Hepatocyte (in vitro differentiated cells): ENCODE measurements at regions not wholly inside any gene's neighbourhood (a gene's known extent, or its start where the extent isn't known, plus 50 kb on each side); places are given as distances from the start of the nearest gene placed in this dataset.
"Not testable (repeated sequence)": the region's sequence is repeated elsewhere in the genome, so short reads cannot be mapped to it uniquely, and the experiment has no call there.

Experiments
- DNase-seq: peaks from one replicate; pipeline ENCODE4 v3.0.0-alpha.2; 2016; ENCODE audit warnings: low spot score
- H2AFZ ChIP-seq: fragments of 200-600 bp; sonication (generic); 2 replicates; pipeline ENCODE4 v1.6.0; 2016; ENCODE audit warnings: antibody characterized with exemption, mild to moderate bottlenecking
- H3K27ac ChIP-seq: fragments of 200-600 bp; sonication (generic); 2 replicates; pipeline ENCODE4 v1.5.1; 2016; ENCODE audit warnings: mild to moderate bottlenecking
- H3K27me3 ChIP-seq: fragments of 200-600 bp; sonication (generic); 2 replicates; pipeline ENCODE4 v1.6.1; 2016
- H3K36me3 ChIP-seq: fragments of 200-600 bp; sonication (generic); replicated peaks from 2 replicates; pipeline ENCODE4 v1.5.1; 2016; ENCODE audit warnings: low read depth; ENCODE audit not compliant: insufficient read depth
- H3K4me1 ChIP-seq: fragments of 200-600 bp; sonication (generic); 2 replicates; pipeline ENCODE4 v1.5.1; 2016; ENCODE audit warnings: mild to moderate bottlenecking, moderate library complexity; ENCODE audit not compliant: insufficient read depth
- H3K4me2 ChIP-seq: fragments of 200-600 bp; sonication (generic); 2 replicates; pipeline ENCODE4 v1.6.0; 2016
- H3K4me3 ChIP-seq: fragments of 200-600 bp; sonication (generic); 2 replicates; pipeline ENCODE4 v1.5.1; 2016; ENCODE audit warnings: mild to moderate bottlenecking
- H3K79me2 ChIP-seq: fragments of 200-600 bp; sonication (generic); 2 replicates; pipeline ENCODE4 v1.6.0; 2017; ENCODE audit warnings: mild to moderate bottlenecking
- H3K9me2 ChIP-seq: fragments of 200-600 bp; sonication (generic); replicated peaks from 2 replicates; pipeline ENCODE4 v1.6.0; 2017; ENCODE audit warnings: mild to moderate bottlenecking; ENCODE audit not compliant: insufficient read depth
- H3K9me3 ChIP-seq: fragments of 200-600 bp; sonication (generic); 2 replicates; pipeline ENCODE4 v1.5.1; 2016; ENCODE audit warnings: low read depth, mild to moderate bottlenecking
- H4K20me1 ChIP-seq: fragments of 200-600 bp; sonication (generic); 2 replicates; pipeline ENCODE4 v1.6.0; 2016; ENCODE audit warnings: mild to moderate bottlenecking; ENCODE audit not compliant: insufficient read depth, poor library complexity, severe bottlenecking
- EZH2 ChIP-seq: fragments of 200-600 bp; sonication (generic); IDR thresholded peaks from 2 replicates; pipeline ENCODE4 v1.6.1; 2016; ENCODE audit warnings: antibody characterized with exemption, mild to moderate bottlenecking, borderline replicate concordance
- EZH2phosphoT487 ChIP-seq: fragments of 200-600 bp; sonication (generic); IDR thresholded peaks from one replicate; pipeline ENCODE4 v1.6.1; 2018; ENCODE audit warnings: antibody characterized with exemption, mild to moderate bottlenecking, low read depth, moderate library complexity; ENCODE audit not compliant: unreplicated experiment, severe bottlenecking
- whole genome bisulfite sequencing: methylation state at CpG from one replicate; pipeline ENCODE4 v1.1.6; 2016; ENCODE audit warnings: low lambda C conversion rate; ENCODE audit errors: missing lambda C conversion rate; 5-methylcytosine and 5-hydroxymethylcytosine counted together
- TF ChIP-seq, protein P1 (sequence below): fragments of 200-600 bp; sonication (generic); IDR thresholded peaks from 2 replicates; pipeline ENCODE4 v1.5.1; 2016; ENCODE audit warnings: antibody characterized with exemption, mild to moderate bottlenecking; ENCODE audit not compliant: poor library complexity

DNA sequence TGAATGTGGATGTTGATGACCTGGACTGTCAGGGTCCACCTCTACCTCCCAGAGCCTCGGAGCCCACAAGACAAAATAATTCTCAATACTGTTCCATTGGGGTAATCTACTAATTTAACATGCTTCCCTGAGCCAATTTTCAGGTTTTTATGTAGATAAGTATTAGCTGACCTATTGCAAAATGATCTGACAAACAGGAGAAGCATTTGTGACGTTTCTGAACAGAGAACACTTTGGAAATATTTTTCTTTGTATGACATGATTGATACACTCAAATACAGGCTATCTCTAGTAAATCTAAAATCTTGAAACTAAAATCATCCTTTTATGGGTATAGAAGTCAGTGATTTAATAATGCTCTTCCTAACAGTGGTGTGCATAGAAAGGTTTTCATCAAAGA is 716.6 kb downstream of the KLHL13 start:
- Histone ChIP-seq H3K4me2 (no peak overlapping the region), H3K27me3 (no peaks in the 10 kb centered on the region), H3K9me2 (no peaks in the 10 kb centered on the region), H3K4me3 (no peak overlapping the region), H2AFZ (no peak overlapping the region), H3K9me3 (no peaks in the 10 kb centered on the region), H3K4me1 (no peaks in the 10 kb centered on the region), H3K36me3 (no peaks in the 10 kb centered on the region), H4K20me1 (no peaks in the 10 kb centered on the region), H3K79me2 (no peaks in the 10 kb centered on the region), H3K27ac (no peak overlapping the region)
- no peak for TF ChIP-seq EZH2phosphoT487
- TF ChIP-seq, protein P1, sequence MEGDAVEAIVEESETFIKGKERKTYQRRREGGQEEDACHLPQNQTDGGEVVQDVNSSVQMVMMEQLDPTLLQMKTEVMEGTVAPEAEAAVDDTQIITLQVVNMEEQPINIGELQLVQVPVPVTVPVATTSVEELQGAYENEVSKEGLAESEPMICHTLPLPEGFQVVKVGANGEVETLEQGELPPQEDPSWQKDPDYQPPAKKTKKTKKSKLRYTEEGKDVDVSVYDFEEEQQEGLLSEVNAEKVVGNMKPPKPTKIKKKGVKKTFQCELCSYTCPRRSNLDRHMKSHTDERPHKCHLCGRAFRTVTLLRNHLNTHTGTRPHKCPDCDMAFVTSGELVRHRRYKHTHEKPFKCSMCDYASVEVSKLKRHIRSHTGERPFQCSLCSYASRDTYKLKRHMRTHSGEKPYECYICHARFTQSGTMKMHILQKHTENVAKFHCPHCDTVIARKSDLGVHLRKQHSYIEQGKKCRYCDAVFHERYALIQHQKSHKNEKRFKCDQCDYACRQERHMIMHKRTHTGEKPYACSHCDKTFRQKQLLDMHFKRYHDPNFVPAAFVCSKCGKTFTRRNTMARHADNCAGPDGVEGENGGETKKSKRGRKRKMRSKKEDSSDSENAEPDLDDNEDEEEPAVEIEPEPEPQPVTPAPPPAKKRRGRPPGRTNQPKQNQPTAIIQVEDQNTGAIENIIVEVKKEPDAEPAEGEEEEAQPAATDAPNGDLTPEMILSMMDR = no peak
- TF ChIP-seq EZH2 = no peak
- DNase-seq = no peak
- WGBS = 50% methylated on average over 2 of the region's 2 CpGs

DNA sequence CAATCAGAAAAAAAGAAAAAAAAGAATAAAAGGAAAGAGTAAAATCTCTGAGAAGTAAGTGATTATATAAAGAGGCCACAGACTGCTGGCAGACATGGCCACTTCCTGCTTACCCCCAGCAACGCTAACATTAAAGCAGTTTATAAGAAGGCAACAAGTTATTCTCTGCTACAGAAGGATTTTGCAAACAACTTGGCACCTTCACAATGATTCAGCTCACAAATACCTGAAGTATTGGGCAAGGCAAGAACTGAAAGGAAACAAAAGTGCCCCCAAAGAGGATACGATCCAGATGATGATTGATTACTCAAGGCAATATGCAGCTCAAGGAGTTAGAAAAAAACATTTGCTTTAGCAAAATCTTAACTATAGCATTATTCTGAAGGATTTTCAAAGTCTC is 718.8 kb downstream of the KLHL13 start:
- Histone ChIP-seq H3K36me3 (no peaks in the 10 kb centered on the region), H3K4me1 (no peaks in the 10 kb centered on the region), H3K27me3 (no peaks in the 10 kb centered on the region), H3K9me2 (no peaks in the 10 kb centered on the region), H2AFZ (no peak overlapping the region), H3K79me2 (no peaks in the 10 kb centered on the region), H3K9me3 (no peaks in the 10 kb centered on the region), H4K20me1 (no peaks in the 10 kb centered on the region), H3K4me3 (no peak overlapping the region), H3K27ac (no peak overlapping the region), H3K4me2 (no peak overlapping the region)
- DNase-seq = no peak
- TF ChIP-seq EZH2phosphoT487 (no peak), EZH2 (no peak)
- TF ChIP-seq, protein P1 = no peak
- WGBS = 82% methylated on average over 2 of the region's 2 CpGs

DNA sequence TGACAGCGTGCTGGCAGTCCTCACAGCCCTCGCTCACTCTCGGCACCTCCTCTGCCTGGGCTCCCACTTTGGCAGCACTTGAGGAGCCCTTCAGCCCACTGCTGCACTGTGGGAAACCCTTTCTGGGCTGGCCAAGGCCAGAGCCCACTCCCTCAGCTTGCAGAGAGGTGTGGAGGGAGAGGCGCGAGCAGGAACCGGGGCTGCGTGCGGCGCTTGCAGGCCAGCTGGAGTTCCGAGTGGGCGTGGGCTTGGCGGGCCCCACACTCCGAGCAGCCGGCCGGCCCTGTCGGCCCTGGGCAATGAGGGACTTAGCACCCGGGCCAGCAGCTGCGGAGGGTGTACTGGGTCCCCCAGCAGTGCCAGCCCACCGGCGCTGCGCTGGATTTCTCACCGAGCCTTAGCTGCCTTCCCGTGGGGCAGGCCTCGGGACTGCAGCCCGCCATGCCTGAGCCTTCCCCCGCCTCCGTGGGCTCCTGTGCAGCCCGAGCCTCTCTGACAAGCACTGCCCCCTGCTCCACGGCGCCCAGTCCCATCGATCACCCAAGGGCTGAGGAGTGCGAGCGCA is 722.0 kb downstream of the KLHL13 start:
- H3K27ac ChIP-seq, H3K4me1 ChIP-seq, H3K36me3 ChIP-seq, H2AFZ ChIP-seq, DNase-seq, H3K9me2 ChIP-seq, H3K4me2 ChIP-seq, H4K20me1 ChIP-seq, H3K79me2 ChIP-seq, H3K9me3 ChIP-seq, H3K4me3 ChIP-seq, H3K27me3 ChIP-seq: not testable (repeated sequence)
- WGBS = 93% methylated on average over 22 of the region's 33 CpGs

DNA sequence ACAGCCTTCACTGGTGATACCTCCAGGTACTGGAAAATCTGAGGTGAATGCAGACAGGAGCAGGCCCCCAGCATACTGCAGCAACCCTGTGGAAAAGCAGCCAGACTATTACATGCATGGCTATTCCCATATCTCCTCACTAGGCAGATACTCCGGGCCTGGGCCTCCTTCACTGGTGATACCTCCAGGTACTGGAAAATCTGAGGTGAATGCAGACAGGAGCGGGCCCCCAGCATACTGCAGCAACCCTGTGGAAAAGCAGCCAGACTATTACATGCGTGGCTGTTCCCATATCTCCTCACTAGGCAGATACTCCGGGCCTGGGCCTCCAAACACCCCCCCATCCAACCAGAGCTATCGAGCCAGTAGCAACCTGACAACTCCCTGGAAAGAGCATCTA is 724.2 kb downstream of the KLHL13 start:
- not testable (repeated sequence) for H4K20me1 ChIP-seq, H3K9me2 ChIP-seq, H3K27me3 ChIP-seq, H2AFZ ChIP-seq, H3K4me2 ChIP-seq, H3K4me3 ChIP-seq, H3K27ac ChIP-seq, DNase-seq, H3K79me2 ChIP-seq, H3K4me1 ChIP-seq, H3K36me3 ChIP-seq, H3K9me3 ChIP-seq
- 78% methylated on average over 5 of the region's 5 CpGs for WGBS

DNA sequence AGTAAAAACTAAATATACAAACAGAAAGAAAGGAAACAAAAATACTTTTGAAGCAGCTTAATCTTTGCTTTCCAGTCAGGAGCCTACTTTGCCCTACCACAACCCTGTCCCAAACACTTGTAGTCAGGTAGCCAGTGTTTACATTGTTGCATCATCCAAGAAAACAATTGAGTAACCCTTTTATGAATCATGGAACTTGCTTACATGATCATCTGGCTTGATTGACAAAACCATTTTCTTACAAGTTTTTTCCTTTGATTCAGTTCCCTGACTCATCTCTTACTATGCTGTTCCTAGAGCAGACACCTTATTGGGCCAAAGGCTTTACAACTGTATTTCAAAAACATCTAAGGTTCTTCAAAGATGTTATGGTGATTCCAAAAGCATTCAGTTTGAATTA is 740.1 kb downstream of the KLHL13 start:
- Histone ChIP-seq H3K79me2 (no peaks in the 10 kb centered on the region), H3K9me3 (no peaks in the 10 kb centered on the region), H3K4me3 (no peak overlapping the region), H2AFZ (no peak overlapping the region), H3K4me1 (no peaks in the 10 kb centered on the region), H3K27ac (no peak overlapping the region), H4K20me1 (no peaks in the 10 kb centered on the region), H3K36me3 (no peaks in the 10 kb centered on the region), H3K4me2 (no peak overlapping the region), H3K27me3 (no peaks in the 10 kb centered on the region), H3K9me2 (no peaks in the 10 kb centered on the region)
- peak; percentile 18 for DNase-seq
- no peak for TF ChIP-seq EZH2phosphoT487
- TF ChIP-seq, protein P1 = no peak
- no peak for TF ChIP-seq EZH2
